DND-41 (cell line): ENCODE measurements at regions not wholly inside any gene's neighbourhood (a gene's known extent, or its start where the extent isn't known, plus 50 kb on each side); places are given as distances from the start of the nearest gene placed in this dataset.

Source experiments
- ATAC-seq: fragments of 200-7000 bp; cut with Tn5 transposase; 3 replicates; pipeline ENCODE4 v1.9.1; 2021; ENCODE audit warnings: low read depth; ENCODE audit not compliant: insufficient read depth
- DNase-seq: peaks from one replicate; pipeline ENCODE4 v3.0.0-alpha.2; 2020
- H2AFZ ChIP-seq: 2 replicates; pipeline ENCODE4 v1.6.0; 2012; ENCODE audit warnings: low read depth, low read length
- H3K27ac ChIP-seq: 2 replicates; pipeline ENCODE4 v1.5.1; 2012; ENCODE audit warnings: low read length, inconsistent platforms
- H3K27me3 ChIP-seq: fragments of 200-600 bp; sonication (generic); 2 replicates; pipeline ENCODE4 v1.6.0; 2012; ENCODE audit warnings: low read length, mild to moderate bottlenecking, inconsistent platforms; ENCODE audit not compliant: insufficient read depth, poor library complexity
- H3K36me3 ChIP-seq: 2 replicates; pipeline ENCODE4 v1.5.1; 2012; ENCODE audit warnings: low read length, inconsistent platforms; ENCODE audit not compliant: insufficient read depth
- H3K4me1 ChIP-seq: 2 replicates; pipeline ENCODE4 v1.5.1; 2012; ENCODE audit warnings: mild to moderate bottlenecking, low read length; ENCODE audit not compliant: insufficient read depth
- H3K4me2 ChIP-seq: 2 replicates; pipeline ENCODE4 v1.6.0; 2012; ENCODE audit warnings: mild to moderate bottlenecking, moderate library complexity, low read length, inconsistent platforms; ENCODE audit not compliant: insufficient read depth
- H3K4me3 ChIP-seq, 2 experiments: fragments of 200-600 bp in 1 of 2; shearing (Covaris generic) in 1 of 2; 2 replicates each; pipeline ENCODE4 v1.5.1; 2012 to 2016; ENCODE audit warnings: inconsistent platforms in 2 of 2, low read length in 2 of 2, mild to moderate bottlenecking in 2 of 2, low read depth in 1 of 2, moderate library complexity in 1 of 2
- H3K79me2 ChIP-seq: 2 replicates; pipeline ENCODE4 v1.6.0; 2012; ENCODE audit warnings: low read length, inconsistent platforms; ENCODE audit not compliant: insufficient read depth
- H3K9ac ChIP-seq: 2 replicates; pipeline ENCODE4 v1.6.0; 2012; ENCODE audit warnings: low read depth, mild to moderate bottlenecking, inconsistent platforms, low read length, moderate library complexity
- H3K9me3 ChIP-seq: 2 replicates; pipeline ENCODE4 v1.5.1; 2012; ENCODE audit warnings: low read length, moderate library complexity, mild to moderate bottlenecking, inconsistent platforms; ENCODE audit not compliant: insufficient read depth, severe bottlenecking
- H4K20me1 ChIP-seq: 2 replicates; pipeline ENCODE4 v1.6.0; 2012; ENCODE audit warnings: low read length; ENCODE audit not compliant: insufficient read depth
- CTCF ChIP-seq: IDR thresholded peaks from 2 replicates; pipeline ENCODE4 v1.5.1; 2012; ENCODE audit warnings: borderline replicate concordance, low read length, moderate library complexity, mild to moderate bottlenecking; ENCODE audit not compliant: poor library complexity, severe bottlenecking; ENCODE audit errors: extremely low read depth
- EZH2 ChIP-seq: IDR thresholded peaks from 3 replicates; pipeline ENCODE4 v1.6.1; 2012; ENCODE audit warnings: borderline replicate concordance, low read depth, mild to moderate bottlenecking, moderate library complexity, low read length, inconsistent platforms; ENCODE audit not compliant: severe bottlenecking

DNA sequence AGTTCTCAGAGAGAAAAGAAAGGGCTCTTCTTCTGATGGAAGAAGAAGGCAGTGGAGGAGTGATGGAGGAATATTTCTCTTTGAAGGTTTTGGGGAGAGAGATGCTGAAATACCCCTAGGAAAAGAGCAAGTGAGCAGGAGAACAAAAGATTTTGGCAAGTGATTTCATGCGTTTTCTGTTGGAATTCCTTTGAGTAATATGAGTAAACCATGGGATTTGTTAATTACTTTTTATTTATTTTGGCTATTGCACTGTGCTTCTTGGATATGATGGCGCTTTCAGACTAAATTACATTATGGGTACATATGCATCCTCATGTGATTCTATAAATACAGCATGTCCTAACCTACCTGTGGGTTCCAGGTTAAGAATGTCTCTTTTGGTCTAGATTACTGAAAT lies 210.1 kb upstream of the PTGFR start:
- Histone ChIP-seq H3K9me3 (no peaks in the 10 kb centered on the region), H4K20me1 (no peaks in the 10 kb centered on the region), H2AFZ (no peak overlapping the region), H3K4me3 (no peak overlapping the region), H3K4me1 (no peaks in the 10 kb centered on the region), H3K27ac (no peak overlapping the region), H3K27me3 (no peaks in the 10 kb centered on the region), H3K9ac (no peak overlapping the region), H3K79me2 (no peaks in the 10 kb centered on the region), H3K36me3 (no peaks in the 10 kb centered on the region), H3K4me2 (no peak overlapping the region)
- ATAC-seq (no peak), DNase-seq (no peak)
- TF ChIP-seq CTCF (no peak), EZH2 (no peak)

- Histone ChIP-seq H4K20me1 (no peaks in the 10 kb centered on the region), H3K27me3 (no peaks in the 10 kb centered on the region), H3K4me3 (no peak overlapping the region), H3K27ac (no peak overlapping the region), H3K4me1 (no peaks in the 10 kb centered on the region), H2AFZ (no peak overlapping the region), H3K9ac (no peak overlapping the region), H3K9me3 (no peaks in the 10 kb centered on the region), H3K4me2 (no peak overlapping the region), H3K79me2 (no peaks in the 10 kb centered on the region), H3K36me3 (no peaks in the 10 kb centered on the region)
- no peak for ATAC-seq
- no peak for TF ChIP-seq EZH2
- TF ChIP-seq CTCF = no peak
- no peak for DNase-seq
Measured at GRCh38 chr1:78281580-78281979, 209.2 kb upstream of the PTGFR start.

DNA sequence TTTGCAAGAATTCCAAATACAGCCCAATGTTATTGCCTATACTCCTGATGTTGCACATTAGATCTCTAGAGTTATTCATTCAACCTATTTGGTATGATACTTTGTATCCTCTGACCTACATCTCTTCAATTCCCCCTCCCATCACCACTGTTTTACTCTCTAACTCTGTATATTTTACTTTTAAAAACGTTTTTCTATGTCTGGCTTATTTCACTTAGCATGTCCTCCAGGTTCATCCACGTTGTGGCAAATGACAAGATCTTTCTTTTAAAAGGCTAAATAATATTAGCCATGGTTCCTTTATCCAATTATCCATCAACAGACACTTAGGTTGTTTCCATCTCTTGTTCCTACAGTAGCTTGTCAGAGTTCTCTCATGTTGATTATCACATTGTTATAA lies 207.1 kb upstream of the PTGFR start:
- Histone ChIP-seq H3K4me1 (no peaks in the 10 kb centered on the region), H3K27me3 (no peaks in the 10 kb centered on the region), H3K36me3 (no peaks in the 10 kb centered on the region), H3K9ac (no peak overlapping the region), H3K9me3 (no peaks in the 10 kb centered on the region), H3K27ac (no peak overlapping the region), H2AFZ (no peak overlapping the region), H3K79me2 (no peaks in the 10 kb centered on the region), H3K4me2 (no peak overlapping the region), H3K4me3 (no peak overlapping the region), H4K20me1 (no peaks in the 10 kb centered on the region)
- ATAC-seq (no peak), DNase-seq (no peak)
- no peak for TF ChIP-seq EZH2

- H3K36me3 ChIP-seq = no peaks in the 10 kb centered on the region
- no peaks in the 10 kb centered on the region for H4K20me1 ChIP-seq
- H3K9me3 ChIP-seq = no peaks in the 10 kb centered on the region
- H2AFZ ChIP-seq = no peak overlapping the region
- no peak overlapping the region for H3K9ac ChIP-seq
- no peak for TF ChIP-seq EZH2
- no peak for TF ChIP-seq CTCF
- no peak overlapping the region for H3K4me3 ChIP-seq
- H3K27ac ChIP-seq = no peak overlapping the region
- no peak overlapping the region for H3K4me2 ChIP-seq
- no peaks in the 10 kb centered on the region for H3K79me2 ChIP-seq
- ATAC-seq (no peak), DNase-seq (no peak)
- no peaks in the 10 kb centered on the region for H3K27me3 ChIP-seq
- no peaks in the 10 kb centered on the region for H3K4me1 ChIP-seq
Measured at GRCh38 chr1:78284354-78284753, 206.4 kb upstream of the PTGFR start.
